Activated CD8-positive, alpha-beta memory T cell treated with anti-CD3 and anti-CD28 coated beads, Interleukin-2, amount 10 ng/mL, durations not matched to agents 7 days and 5 days (primary cell): ENCODE measurements at regions not wholly inside any gene's neighbourhood (a gene's known extent, or its start where the extent isn't known, plus 50 kb on each side); places are given as distances from the start of the nearest gene placed in this dataset.

ENCODE experiments used
- ATAC-seq: fragments of 150-1000 bp; cut with Tn5 transposase; one replicate; pipeline ENCODE4 v1.10.0; 2021; ENCODE audit warnings: moderate library complexity
- CTCF ChIA-PET: fragments of 350-600 bp; sonication (Branson Sonifier 250); formaldehyde crosslinking; loops from one replicate; lab custom pipeline; 2021; ENCODE audit warnings: antibody characterized with exemption; lab: Charles Lee
- DNase-seq: peaks from one replicate; pipeline ENCODE4 v3.0.0-alpha.2; 2020
- H3K27ac Mint-ChIP-seq: one replicate; pipeline ENCODE4 v1.8.0; 2021; ENCODE audit warnings: mild to moderate bottlenecking, mixed read lengths
- H3K27me3 Mint-ChIP-seq: one replicate; pipeline ENCODE4 v1.8.0; 2021; ENCODE audit warnings: mixed read lengths
- H3K36me3 Mint-ChIP-seq: one replicate; pipeline ENCODE4 v1.8.0; 2021; ENCODE audit warnings: mild to moderate bottlenecking, mixed read lengths
- H3K4me1 Mint-ChIP-seq: one replicate; pipeline ENCODE4 v1.8.0; 2021; ENCODE audit warnings: mixed read lengths
- H3K4me3 Mint-ChIP-seq: one replicate; pipeline ENCODE4 v1.8.0; 2021; ENCODE audit warnings: mild to moderate bottlenecking, moderate library complexity, mixed read lengths
- H3K9me3 Mint-ChIP-seq: one replicate; pipeline ENCODE4 v1.8.0; 2022; ENCODE audit warnings: low read depth, mixed read lengths

DNA sequence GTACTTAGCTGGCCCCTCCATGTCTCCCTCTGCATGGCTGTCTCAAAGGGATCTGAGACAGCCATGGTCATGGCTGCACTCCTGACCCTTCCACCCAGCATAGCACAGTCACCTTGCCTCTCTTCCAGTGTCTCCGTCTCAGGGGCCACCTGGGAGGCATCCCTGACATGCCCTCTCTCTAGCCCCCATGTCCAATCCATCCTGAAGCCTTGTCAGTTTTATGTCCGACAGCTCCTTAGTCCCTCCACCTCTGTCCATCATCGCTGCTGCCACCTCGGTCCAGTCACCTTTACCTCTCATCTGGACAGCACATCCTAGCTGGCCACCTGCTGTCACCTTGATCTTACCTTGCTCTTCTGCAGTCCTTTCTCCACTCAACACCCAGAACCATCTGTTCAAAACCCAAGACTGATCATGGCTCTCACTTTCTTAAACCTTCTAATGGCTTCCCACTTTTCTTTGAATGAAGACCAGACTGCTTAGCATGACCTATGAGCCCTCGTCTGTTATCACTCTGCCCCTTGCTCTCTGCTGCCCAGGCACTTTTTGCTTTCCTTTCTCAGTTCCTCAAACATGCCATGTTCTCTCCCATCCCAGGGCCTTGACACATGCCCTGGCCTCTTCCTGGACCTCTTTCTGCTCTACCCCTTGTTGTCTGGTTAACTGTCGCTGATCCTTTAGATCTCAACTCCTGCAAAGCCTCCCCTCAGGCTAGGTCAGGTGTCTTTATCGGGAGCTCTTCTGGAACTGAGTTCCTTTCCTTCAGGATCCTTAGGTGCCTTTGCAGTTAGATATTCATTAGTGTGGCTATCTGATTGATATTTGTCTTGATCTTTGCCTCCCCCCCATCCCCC lies 181.8 kb upstream of the PITX1 start:
- H3K4me1 Mint-ChIP-seq: no peaks in the 10 kb centered on the region
- H3K36me3 Mint-ChIP-seq: no peaks in the 10 kb centered on the region
- H3K4me3 Mint-ChIP-seq: no peak overlapping the region
- H3K27ac Mint-ChIP-seq: no peak overlapping the region
- peak; percentile 25 for DNase-seq
- peaks cover 11% of the 10 kb centered on the region for H3K27me3 Mint-ChIP-seq
- no peaks in the 10 kb centered on the region for H3K9me3 Mint-ChIP-seq
- ATAC-seq: no peak
- CTCF ChIA-PET: no interaction called here

DNA sequence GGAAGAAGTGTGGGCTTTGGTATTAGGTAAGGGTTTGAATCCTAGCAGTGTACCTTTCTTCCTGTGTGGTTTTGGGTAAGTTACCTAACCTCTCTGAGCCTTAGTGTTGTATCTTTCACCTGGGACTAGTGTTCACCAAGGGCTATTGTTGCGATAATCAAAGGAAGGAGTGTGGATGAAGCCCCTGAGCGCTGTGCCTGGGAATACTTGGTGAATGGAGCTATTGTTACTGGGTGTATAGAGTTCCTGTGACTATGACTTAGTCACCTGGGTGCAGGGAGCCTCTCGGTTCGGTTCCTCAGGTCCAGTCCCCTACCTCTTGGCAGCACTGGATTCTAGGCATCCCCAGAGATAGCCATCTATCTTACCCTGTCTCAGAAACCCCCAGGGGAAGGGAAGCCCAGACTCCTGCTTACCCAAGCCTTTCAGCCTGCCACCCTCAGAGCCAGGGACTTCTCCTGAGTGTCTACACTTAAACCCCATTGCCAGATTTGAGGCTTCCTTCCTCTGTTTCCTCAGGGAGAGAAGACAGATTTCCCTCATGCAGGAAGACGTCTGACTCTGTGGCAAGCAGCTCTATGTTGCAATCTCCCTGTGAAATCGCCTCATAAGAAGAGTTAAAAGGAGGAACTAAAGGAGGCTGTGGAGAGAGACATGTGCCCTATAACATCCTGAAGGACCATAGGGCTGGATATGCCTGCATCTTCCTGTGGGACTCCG lies 181.0 kb upstream of the PITX1 start:
- Mint-ChIP-seq H3K27ac (no peak overlapping the region), H3K36me3 (no peaks in the 10 kb centered on the region), H3K9me3 (no peaks in the 10 kb centered on the region), H3K4me1 (no peaks in the 10 kb centered on the region), H3K27me3 (peaks cover 14% of the 10 kb centered on the region), H3K4me3 (no peak overlapping the region)
- ATAC-seq: no peak
- peak; percentile 21 for DNase-seq
- CTCF ChIA-PET: no interaction called here

DNA sequence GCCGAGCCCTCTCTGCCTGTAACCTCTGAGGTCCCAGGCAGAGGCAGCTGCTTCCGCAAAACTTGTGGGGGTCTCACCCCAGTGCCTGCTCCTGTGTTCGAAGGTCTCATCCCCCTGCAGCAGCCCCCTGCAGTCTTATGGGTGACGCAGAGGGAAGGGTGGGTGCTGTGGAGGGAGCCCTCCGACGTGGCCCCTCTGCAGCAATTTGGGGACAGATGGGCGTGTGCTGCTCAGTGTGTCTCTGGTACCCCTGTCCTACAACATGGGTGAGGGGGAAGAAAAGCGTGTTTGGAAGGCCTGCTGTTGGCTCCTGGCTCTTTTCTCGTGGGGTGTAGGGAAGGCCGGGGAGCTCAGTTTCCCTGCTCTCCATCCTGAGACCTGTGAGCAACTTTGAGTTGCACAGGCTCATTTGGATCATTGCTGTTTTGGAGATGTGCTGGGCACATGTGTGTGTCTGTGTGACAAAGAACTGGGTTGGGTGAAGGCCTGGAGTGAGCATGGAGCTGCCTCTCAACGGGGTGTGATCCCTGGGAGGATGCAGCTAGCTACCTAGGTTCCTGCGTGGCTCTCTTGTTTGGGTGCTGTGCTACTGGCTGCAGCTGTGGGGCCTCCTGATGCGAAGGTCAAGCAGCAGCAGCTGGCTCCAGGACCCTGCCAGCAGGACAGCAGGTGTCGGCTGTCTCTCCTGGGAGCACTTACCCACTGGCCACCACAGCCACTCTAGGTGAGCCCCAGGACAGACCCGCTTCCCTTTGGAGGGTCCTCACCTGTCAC lies 179.6 kb upstream of the PITX1 start:
- Mint-ChIP-seq H3K27me3 (peaks cover 13% of the 10 kb centered on the region), H3K9me3 (no peaks in the 10 kb centered on the region), H3K36me3 (no peaks in the 10 kb centered on the region), H3K4me1 (no peaks in the 10 kb centered on the region), H3K4me3 (no peak overlapping the region), H3K27ac (no peak overlapping the region)
- CTCF ChIA-PET: interaction anchor here (0.7 kb wide), 1 partner anchor 22 kb away, joined by 3 read pairs; no protein-coding TSS in a partner anchor
- DNase-seq: peak; percentile 30
- no peak for ATAC-seq

DNA sequence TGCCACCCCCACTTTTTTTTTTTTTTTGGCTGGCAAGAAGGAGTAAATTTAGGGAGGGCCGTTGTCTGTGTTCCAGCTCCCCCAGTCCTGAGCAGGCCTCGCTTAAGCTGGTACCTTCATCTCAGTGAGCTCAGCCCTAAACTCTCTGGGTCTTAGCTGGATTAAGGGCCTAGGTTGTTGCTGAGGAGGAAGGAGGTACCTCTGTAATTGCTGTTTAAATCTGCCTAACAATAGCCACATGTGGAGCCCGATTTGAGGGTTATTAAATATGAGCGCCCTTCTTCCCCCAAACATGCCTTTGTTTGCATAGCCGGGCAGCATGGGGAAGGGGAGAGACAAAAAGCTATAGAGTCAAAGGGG lies 179.0 kb upstream of the PITX1 start:
- ATAC-seq: no peak
- CTCF ChIA-PET: interaction anchor here (1.4 kb wide), 1 partner anchor 22 kb away, joined by 4 read pairs; no protein-coding TSS in a partner anchor
- Mint-ChIP-seq H3K36me3 (no peaks in the 10 kb centered on the region), H3K27me3 (peaks cover 17% of the 10 kb centered on the region), H3K4me1 (no peaks in the 10 kb centered on the region), H3K9me3 (no peaks in the 10 kb centered on the region), H3K4me3 (no peak overlapping the region), H3K27ac (no peak overlapping the region)
- DNase-seq: no peak

DNA sequence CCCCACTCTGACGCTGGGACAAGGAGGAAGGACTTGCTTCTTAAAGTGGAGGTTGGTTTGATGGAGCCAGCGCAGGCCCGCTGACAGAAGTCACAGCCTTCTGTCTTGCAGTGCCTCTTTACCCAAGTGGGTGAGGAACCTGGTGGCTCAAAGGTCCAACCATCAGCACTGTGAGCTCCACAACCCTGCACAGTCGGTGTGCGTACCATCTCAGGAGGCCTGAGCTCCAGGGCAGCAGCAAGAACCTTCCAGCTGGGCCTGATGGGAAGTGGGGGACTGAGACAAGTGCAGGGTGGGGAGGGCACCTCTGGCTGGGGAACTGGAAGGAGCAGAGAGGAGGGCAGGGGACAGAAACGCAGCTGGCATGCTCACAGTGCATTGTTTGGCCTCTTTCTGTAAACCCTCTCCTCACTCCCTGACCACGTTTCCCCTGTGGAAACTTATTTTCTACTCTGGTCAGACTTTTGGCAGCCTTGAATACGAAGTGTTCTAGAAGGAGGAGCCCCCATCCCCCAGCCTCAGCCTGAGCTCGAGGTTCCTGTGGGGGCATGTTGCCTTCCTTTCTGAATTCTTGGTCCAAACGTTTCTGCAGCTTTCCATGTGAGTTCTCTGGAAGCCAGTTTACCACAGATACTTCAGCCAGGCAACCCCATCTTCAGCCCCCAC lies 178.5 kb upstream of the PITX1 start:
- H3K27ac Mint-ChIP-seq: no peak overlapping the region
- H3K9me3 Mint-ChIP-seq: no peaks in the 10 kb centered on the region
- no peak for ATAC-seq
- peaks cover 17% of the 10 kb centered on the region for H3K27me3 Mint-ChIP-seq
- no peaks in the 10 kb centered on the region for H3K4me1 Mint-ChIP-seq
- H3K4me3 Mint-ChIP-seq: no peak overlapping the region
- no peaks in the 10 kb centered on the region for H3K36me3 Mint-ChIP-seq
- DNase-seq: peak; percentile 18
- CTCF ChIA-PET: interaction anchor here (1.4 kb wide), 1 partner anchor 21 kb away, joined by 4 read pairs; no protein-coding TSS in a partner anchor

DNA sequence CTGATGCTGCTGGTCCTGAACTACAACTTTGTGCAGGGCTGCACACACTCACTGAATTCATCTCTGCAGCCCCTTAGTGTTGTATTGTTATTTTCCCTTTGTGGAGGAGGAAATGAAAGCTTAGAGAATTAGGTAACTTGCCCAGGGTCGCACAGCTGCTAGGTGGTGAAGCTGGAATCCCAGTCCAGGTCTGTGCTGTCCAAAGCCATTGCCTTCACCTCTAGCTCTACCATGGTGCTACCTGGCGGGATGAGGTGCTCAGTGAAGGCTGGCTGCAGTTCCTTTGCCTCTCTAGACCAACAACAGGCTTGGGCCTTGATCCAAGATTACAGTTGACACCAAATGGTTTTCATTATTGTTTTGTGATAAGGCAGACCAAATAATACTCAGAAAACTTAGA lies 177.8 kb upstream of the PITX1 start:
- peaks cover 17% of the 10 kb centered on the region for H3K27me3 Mint-ChIP-seq
- no peak overlapping the region for H3K4me3 Mint-ChIP-seq
- no peak for ATAC-seq
- CTCF ChIA-PET: interaction anchor here (1.3 to 1.4 kb wide), 2 partner anchors 20 to 21 kb away, joined by 4 to 6 read pairs; no protein-coding TSS in a partner anchor
- H3K9me3 Mint-ChIP-seq: no peaks in the 10 kb centered on the region
- H3K4me1 Mint-ChIP-seq: no peaks in the 10 kb centered on the region
- DNase-seq: no peak
- H3K27ac Mint-ChIP-seq: no peak overlapping the region
- no peaks in the 10 kb centered on the region for H3K36me3 Mint-ChIP-seq

DNA sequence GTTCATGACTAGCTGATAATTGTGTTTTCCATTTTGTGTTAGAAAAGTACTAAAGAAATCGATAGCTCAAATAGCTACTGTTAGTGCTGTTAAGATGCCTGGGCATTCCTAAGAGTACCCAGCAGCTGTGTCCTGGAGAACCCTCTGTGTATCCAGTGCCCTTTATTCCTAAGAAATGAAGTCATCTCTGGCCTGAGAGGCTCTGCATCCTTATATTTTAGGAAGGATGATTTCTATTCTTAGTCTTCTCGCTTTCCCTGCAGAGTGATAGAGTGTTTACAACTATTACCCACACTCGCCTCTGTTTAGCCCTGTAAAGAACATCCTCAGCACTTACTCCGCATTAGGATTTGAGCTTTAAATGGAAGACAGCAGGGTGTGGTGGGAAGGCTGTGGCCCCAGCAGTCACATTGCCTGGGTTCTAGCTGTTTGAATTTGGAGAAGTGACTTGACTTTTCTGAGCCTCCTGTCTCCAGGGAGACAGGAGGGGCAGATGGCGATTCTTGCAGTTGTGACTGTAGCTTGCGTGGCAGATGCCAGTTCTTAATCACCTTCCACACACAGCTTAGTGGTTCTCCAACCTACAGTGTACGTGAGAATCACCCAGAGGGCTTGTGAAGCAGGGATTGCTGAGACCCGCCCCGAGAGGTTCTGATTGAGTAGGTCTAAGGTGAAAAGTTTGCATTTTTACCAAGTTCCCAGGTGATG lies 177.2 kb upstream of the PITX1 start:
- Mint-ChIP-seq H3K4me3 (no peak overlapping the region), H3K9me3 (no peaks in the 10 kb centered on the region), H3K27ac (no peak overlapping the region), H3K36me3 (no peaks in the 10 kb centered on the region), H3K27me3 (peaks cover 21% of the 10 kb centered on the region), H3K4me1 (no peaks in the 10 kb centered on the region)
- peak; percentile 36 for DNase-seq
- CTCF ChIA-PET: interaction anchor here (1.3 kb wide), 1 partner anchor 20 kb away, joined by 6 read pairs; no protein-coding TSS in a partner anchor
- no peak for ATAC-seq

DNA sequence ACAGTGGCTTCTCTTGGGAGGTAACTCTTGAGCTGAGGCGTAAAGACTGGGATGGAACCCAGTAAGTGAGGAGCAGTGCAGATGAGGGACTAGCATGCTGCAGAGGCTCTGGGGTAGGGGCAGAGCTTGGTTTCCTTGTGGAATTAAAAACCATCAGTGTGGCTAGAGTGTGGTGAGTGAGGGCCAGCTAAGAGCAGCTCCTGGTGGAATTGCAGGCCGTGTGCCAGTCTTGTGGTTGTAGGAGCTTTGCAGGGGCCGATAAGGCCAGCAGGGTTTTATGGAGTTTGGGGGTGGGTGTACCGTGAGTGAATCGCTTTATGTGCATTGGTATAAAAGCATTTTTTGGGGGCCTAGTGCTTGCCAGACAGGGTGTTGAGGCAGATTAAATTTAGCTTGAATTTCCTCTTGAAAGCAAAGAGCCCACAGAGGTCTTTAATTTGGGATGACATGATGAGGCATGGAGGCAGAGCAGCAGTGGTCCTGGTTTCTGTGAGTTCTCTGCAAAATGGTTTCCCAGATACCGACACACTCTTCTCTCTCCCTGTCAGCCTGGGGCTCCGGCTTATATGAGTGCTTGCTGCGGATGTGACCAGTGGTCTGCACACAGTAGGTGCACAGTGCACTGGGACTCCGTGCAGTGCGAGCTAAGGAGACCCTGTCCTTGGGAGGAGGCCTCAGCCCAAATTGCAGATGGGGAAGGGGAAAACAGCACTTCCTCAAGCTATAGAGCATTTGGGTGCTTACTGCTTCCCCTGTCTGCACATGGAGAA lies 176.4 kb upstream of the PITX1 start:
- H3K4me3 Mint-ChIP-seq: no peak overlapping the region
- DNase-seq (peak; percentile 28), ATAC-seq (no peak)
- CTCF ChIA-PET: interaction anchor here (1.3 kb wide), 1 partner anchor 19 kb away, joined by 6 read pairs; no protein-coding TSS in a partner anchor
- H3K27ac Mint-ChIP-seq: no peak overlapping the region
- H3K4me1 Mint-ChIP-seq: no peaks in the 10 kb centered on the region
- no peaks in the 10 kb centered on the region for H3K9me3 Mint-ChIP-seq
- peaks cover 16% of the 10 kb centered on the region for H3K27me3 Mint-ChIP-seq
- H3K36me3 Mint-ChIP-seq: no peaks in the 10 kb centered on the region

DNA sequence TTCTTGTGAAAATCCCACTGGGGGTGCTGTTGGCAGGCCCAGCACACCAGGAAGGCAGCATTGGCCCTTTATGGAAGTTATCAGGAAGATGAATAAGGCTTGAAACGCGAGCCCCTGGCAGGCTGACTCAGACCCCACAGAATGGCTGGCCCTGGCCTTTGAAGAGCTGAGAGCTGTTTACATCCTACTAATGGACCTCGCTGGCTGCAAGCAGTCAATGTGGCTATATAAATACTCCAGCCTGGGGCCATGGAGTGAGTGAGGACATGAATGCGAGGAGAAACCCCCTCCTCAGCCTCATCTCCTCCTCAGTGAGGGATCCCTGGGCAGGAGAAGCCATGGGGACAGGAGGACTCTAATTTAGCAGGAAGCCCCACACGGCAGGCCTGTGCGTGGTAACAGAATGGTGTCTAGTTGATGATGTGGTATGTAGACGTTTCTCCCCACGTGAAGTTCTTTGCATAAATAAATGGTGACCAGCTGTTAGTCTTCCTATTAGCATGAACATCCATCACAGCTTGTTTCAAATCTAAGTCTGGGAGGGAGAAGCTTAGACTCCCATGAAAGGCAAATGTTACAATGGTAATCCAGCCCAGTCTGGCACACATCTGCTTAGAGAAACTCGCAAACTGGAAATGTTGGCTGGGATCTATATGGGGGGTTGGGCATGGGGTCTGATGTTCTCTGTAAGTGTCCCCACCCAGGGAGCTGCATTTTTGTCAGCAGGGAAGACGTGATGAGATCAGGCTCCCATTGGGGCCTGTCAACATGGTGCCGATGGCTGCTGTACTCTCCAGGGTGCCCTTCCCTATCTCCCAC lies 175.1 kb upstream of the PITX1 start:
- ATAC-seq (no peak), DNase-seq (peak; percentile 19)
- H3K4me3 Mint-ChIP-seq: no peak overlapping the region
- H3K9me3 Mint-ChIP-seq: no peaks in the 10 kb centered on the region
- peaks cover 19% of the 10 kb centered on the region for H3K27me3 Mint-ChIP-seq
- no peak overlapping the region for H3K27ac Mint-ChIP-seq
- no peaks in the 10 kb centered on the region for H3K4me1 Mint-ChIP-seq
- CTCF ChIA-PET: no interaction called here
- no peaks in the 10 kb centered on the region for H3K36me3 Mint-ChIP-seq

DNA sequence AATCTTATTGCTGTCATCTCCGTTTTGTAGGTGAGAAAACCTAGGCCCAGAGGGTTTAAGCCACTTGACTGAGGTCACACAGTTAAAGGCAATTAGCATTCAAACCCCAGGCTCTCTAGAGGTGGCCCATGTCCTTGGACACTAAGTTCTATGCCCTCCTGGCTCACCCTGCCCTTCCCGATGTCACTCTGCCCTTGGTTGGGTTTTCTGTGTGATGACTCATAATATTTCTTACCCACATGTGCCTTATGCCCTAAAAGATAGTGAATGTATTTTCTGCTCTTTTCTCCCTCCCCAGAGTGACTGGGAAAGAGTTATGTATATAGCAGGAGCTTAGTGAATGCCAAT lies 174.5 kb upstream of the PITX1 start:
- Mint-ChIP-seq H3K9me3 (no peaks in the 10 kb centered on the region), H3K27ac (no peak overlapping the region), H3K4me1 (no peaks in the 10 kb centered on the region), H3K36me3 (peaks cover 2% of the 10 kb centered on the region), H3K4me3 (no peak overlapping the region), H3K27me3 (peaks cover 22% of the 10 kb centered on the region)
- DNase-seq (peak; percentile 36), ATAC-seq (no peak)
- CTCF ChIA-PET: no interaction called here

DNA sequence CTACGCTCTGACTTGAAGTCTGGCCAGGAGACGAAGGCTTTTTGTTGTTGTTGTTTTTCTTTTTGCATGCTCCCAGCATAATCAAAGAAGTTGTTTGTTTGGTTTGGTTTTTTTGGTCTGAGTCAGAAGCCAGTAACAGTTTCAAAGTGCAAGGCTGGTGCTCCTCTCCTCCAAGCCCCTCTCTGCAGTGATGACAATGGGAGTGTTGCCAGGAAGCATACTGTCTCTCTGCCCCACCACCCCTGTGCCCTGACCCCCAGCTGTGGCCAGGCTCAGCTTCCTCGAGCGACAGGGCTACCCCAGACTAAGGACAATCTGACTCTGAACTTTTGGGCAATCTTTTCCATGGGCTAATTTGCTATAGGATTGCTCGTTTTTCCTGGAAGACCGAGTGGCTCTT lies 173.8 kb upstream of the PITX1 start:
- H3K4me3 Mint-ChIP-seq: no peak overlapping the region
- ATAC-seq (no peak), DNase-seq (no peak)
- peaks cover 25% of the 10 kb centered on the region for H3K27me3 Mint-ChIP-seq
- peaks cover 2% of the 10 kb centered on the region for H3K36me3 Mint-ChIP-seq
- H3K27ac Mint-ChIP-seq: no peak overlapping the region
- H3K4me1 Mint-ChIP-seq: no peaks in the 10 kb centered on the region
- CTCF ChIA-PET: no interaction called here
- peaks cover 5% of the 10 kb centered on the region for H3K9me3 Mint-ChIP-seq
